ENCODE measurements at regions not wholly inside any gene's neighbourhood (a gene's known extent, or its start where the extent isn't known, plus 50 kb on each side); places are given as distances from the start of the nearest gene placed in this dataset.
"Not testable (repeated sequence)": the region's sequence is repeated elsewhere in the genome, so short reads cannot be mapped to it uniquely, and the experiment has no call there.

- Histone ChIP-seq H3K36me3 (ENCODE audit: insufficient read depth, low read length) (no peaks in the 10 kb centered on the region), H3K9ac (ENCODE audit: low read length) (no peak overlapping the region), H3K4me3 (ENCODE audit: low read depth in 1 of 2, low read length in 2 of 2) (no peak overlapping the region), H3K27ac (ENCODE audit: low read depth, low read length) (no peak overlapping the region), H3K4me1 (ENCODE audit: insufficient read depth, low read length) (no peaks in the 10 kb centered on the region), H3K27me3 (ENCODE audit: control insufficient read depth in 1 of 2, insufficient read depth in 2 of 2, low read length in 2 of 2) (no peaks in the 10 kb centered on the region), H3K9me3 (ENCODE audit: low read length) (no peaks in the 10 kb centered on the region)
These were observed 130.2 kb upstream of the HDDC2 start for GRCh38 chr6:125431971-125432370.

DNA sequence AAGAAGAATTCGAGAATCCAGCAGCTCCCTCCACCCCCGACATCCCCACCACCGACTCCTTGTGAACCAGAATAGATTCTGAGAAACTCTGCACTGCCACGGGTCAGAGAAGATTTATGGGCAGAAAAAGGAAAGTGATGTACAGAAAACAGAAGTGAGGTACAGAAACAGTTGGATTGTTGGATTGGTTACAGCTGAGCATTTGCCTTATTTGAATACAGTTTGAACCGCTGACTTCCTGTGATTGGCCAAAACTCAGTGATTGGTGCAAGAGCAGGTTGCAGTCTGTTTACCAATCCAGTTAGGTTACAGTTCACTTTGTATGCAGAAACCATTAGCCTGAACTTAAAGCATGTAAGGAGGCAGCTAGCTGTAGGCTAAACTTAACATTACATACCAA is 131.2 kb upstream of the HDDC2 start:
- no peaks in the 10 kb centered on the region for H3K4me1 ChIP-seq (ENCODE audit: insufficient read depth, low read length)
- no peaks in the 10 kb centered on the region for H3K36me3 ChIP-seq (ENCODE audit: insufficient read depth, low read length)
- no peaks in the 10 kb centered on the region for H3K27me3 ChIP-seq (ENCODE audit: control insufficient read depth in 1 of 2, insufficient read depth in 2 of 2, low read length in 2 of 2)
- H3K4me3 ChIP-seq (ENCODE audit: low read depth in 1 of 2, low read length in 2 of 2) = no peak overlapping the region
- no peak overlapping the region for H3K27ac ChIP-seq (ENCODE audit: low read depth, low read length)
- no peaks in the 10 kb centered on the region for H3K9me3 ChIP-seq (ENCODE audit: low read length)
- H3K9ac ChIP-seq (ENCODE audit: low read length) = no peak overlapping the region

GRCh38 chr6:125434760-125435159 is 133.0 kb upstream of the HDDC2 start:
- no peaks in the 10 kb centered on the region for H3K27me3 ChIP-seq (ENCODE audit: control insufficient read depth in 1 of 2, insufficient read depth in 2 of 2, low read length in 2 of 2)
- no peak overlapping the region for H3K4me3 ChIP-seq (ENCODE audit: low read depth in 1 of 2, low read length in 2 of 2)
- H3K36me3 ChIP-seq (ENCODE audit: insufficient read depth, low read length) = no peaks in the 10 kb centered on the region
- H3K27ac ChIP-seq (ENCODE audit: low read depth, low read length) = no peak overlapping the region
- H3K9ac ChIP-seq (ENCODE audit: low read length) = no peak overlapping the region
- H3K4me1 ChIP-seq (ENCODE audit: insufficient read depth, low read length) = no peaks in the 10 kb centered on the region
- no peaks in the 10 kb centered on the region for H3K9me3 ChIP-seq (ENCODE audit: low read length)

DNA sequence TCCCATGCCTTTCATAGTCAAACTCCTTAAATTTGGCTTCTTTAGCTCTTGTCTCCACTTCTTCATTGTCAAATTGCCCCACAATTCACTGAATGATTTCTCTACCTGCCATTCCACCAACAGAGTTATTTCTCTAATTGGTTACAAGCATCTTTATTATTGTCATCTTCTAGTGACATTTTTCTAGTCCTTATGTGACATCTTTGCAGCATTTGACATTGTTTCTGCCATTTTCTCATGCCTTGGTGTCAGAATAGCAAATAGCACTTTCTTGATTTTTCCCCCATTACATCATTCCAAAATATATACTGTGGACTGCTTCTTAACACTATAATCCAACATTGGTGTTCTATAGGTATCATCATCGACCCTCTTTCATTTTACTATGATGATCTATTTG is 137.7 kb upstream of the HDDC2 start:
- H3K4me1 ChIP-seq (ENCODE audit: insufficient read depth, low read length) = peaks cover 8% of the 10 kb centered on the region
- no peaks in the 10 kb centered on the region for H3K9me3 ChIP-seq (ENCODE audit: low read length)
- H3K4me3 ChIP-seq (ENCODE audit: low read depth in 1 of 2, low read length in 2 of 2) = no peak overlapping the region
- H3K36me3 ChIP-seq (ENCODE audit: insufficient read depth, low read length) = no peaks in the 10 kb centered on the region
- no peak overlapping the region for H3K27ac ChIP-seq (ENCODE audit: low read depth, low read length)
- no peak overlapping the region for H3K9ac ChIP-seq (ENCODE audit: low read length)
- no peaks in the 10 kb centered on the region for H3K27me3 ChIP-seq (ENCODE audit: control insufficient read depth in 1 of 2, insufficient read depth in 2 of 2, low read length in 2 of 2)

DNA sequence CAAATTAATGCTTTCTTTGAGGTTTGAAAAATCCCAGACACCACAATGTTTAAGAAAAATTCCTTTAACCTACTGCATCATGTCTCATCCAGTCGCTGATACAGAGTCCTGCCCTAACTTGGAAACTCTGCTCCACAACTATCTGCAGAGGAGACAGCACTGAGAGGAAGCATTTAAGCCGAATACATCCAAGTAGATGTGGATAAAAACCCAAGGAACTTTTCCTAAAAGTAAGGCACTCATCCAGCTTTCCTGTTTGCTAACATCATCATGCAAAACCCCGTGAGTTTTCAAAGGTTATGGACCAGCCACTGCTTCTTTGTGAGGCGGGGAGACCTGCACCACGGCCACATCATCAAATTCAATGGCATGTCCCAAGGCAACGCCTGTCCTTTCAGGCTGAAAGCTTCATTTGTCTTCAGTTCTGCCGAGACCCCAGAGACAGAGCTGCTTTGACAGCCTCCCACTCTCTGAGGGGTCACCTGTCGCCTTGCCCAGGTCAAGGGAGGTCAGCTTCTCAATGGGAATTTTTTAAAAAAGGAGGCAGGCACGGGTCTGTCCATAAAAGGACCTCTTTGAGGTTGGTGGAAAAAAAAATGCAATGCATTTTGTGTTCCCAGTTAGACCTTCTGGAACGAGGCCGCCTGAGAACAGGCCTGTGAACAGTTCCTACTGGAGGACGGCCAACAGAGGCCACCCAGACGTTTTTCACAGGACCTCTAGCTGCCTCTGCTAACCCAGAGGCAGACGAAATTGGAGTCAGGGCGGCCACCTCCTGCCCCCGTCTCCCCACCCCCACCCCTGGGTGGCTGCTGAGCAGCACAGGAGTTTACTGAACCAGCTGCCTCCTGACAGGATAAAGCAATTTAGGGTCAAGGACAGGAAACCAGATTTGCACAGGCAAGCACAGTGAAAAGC is 142.5 kb upstream of the HDDC2 start:
- Histone ChIP-seq H3K4me1 (ENCODE audit: insufficient read depth, low read length) (peaks cover 10% of the 10 kb centered on the region), H3K27ac (ENCODE audit: low read depth, low read length) (no peak overlapping the region), H3K27me3 (ENCODE audit: control insufficient read depth in 1 of 2, insufficient read depth in 2 of 2, low read length in 2 of 2) (no peaks in the 10 kb centered on the region), H3K9me3 (ENCODE audit: low read length) (no peaks in the 10 kb centered on the region), H3K9ac (ENCODE audit: low read length) (no peak overlapping the region), H3K4me3 (ENCODE audit: low read depth in 1 of 2, low read length in 2 of 2) (peak overlapping the region in 1 of 2 donors; percentile 32), H3K36me3 (ENCODE audit: insufficient read depth, low read length) (no peaks in the 10 kb centered on the region)

- Histone ChIP-seq H3K27ac (ENCODE audit: low read depth, low read length) (no peak overlapping the region), H3K4me3 (ENCODE audit: low read depth in 1 of 2, low read length in 2 of 2) (no peak overlapping the region), H3K9me3 (ENCODE audit: low read length) (no peaks in the 10 kb centered on the region), H3K27me3 (ENCODE audit: control insufficient read depth in 1 of 2, insufficient read depth in 2 of 2, low read length in 2 of 2) (no peaks in the 10 kb centered on the region), H3K4me1 (ENCODE audit: insufficient read depth, low read length) (peaks cover 10% of the 10 kb centered on the region), H3K36me3 (ENCODE audit: insufficient read depth, low read length) (no peaks in the 10 kb centered on the region), H3K9ac (ENCODE audit: low read length) (no peak overlapping the region)
These were observed 143.3 kb upstream of the HDDC2 start for GRCh38 chr6:125445054-125445453.

- H3K27me3 ChIP-seq (ENCODE audit: control insufficient read depth in 1 of 2, insufficient read depth in 2 of 2, low read length in 2 of 2) = no peaks in the 10 kb centered on the region
- H3K4me1 ChIP-seq (ENCODE audit: insufficient read depth, low read length) = peaks cover 10% of the 10 kb centered on the region
- no peak overlapping the region for H3K27ac ChIP-seq (ENCODE audit: low read depth, low read length)
- no peak overlapping the region for H3K9ac ChIP-seq (ENCODE audit: low read length)
- no peaks in the 10 kb centered on the region for H3K9me3 ChIP-seq (ENCODE audit: low read length)
- H3K4me3 ChIP-seq (ENCODE audit: low read depth in 1 of 2, low read length in 2 of 2) = no peak overlapping the region
- no peaks in the 10 kb centered on the region for H3K36me3 ChIP-seq (ENCODE audit: insufficient read depth, low read length)
These were observed 144.2 kb upstream of the HDDC2 start for GRCh38 chr6:125446011-125446410.

GRCh38 chr6:125451750-125452149 is 150.0 kb upstream of the HDDC2 start:
- H3K36me3 ChIP-seq (ENCODE audit: insufficient read depth, low read length) = no peaks in the 10 kb centered on the region
- no peak overlapping the region for H3K9ac ChIP-seq (ENCODE audit: low read length)
- H3K27me3 ChIP-seq (ENCODE audit: control insufficient read depth in 1 of 2, insufficient read depth in 2 of 2, low read length in 2 of 2) = no peaks in the 10 kb centered on the region
- no peaks in the 10 kb centered on the region for H3K4me1 ChIP-seq (ENCODE audit: insufficient read depth, low read length)
- no peak overlapping the region for H3K4me3 ChIP-seq (ENCODE audit: low read depth in 1 of 2, low read length in 2 of 2)
- H3K9me3 ChIP-seq (ENCODE audit: low read length) = no peaks in the 10 kb centered on the region
- no peak overlapping the region for H3K27ac ChIP-seq (ENCODE audit: low read depth, low read length)

GRCh38 chr6:125453516-125453915 is 151.7 kb upstream of the HDDC2 start:
- no peaks in the 10 kb centered on the region for H3K27me3 ChIP-seq (ENCODE audit: control insufficient read depth in 1 of 2, insufficient read depth in 2 of 2, low read length in 2 of 2)
- no peak overlapping the region for H3K27ac ChIP-seq (ENCODE audit: low read depth, low read length)
- no peak overlapping the region for H3K9ac ChIP-seq (ENCODE audit: low read length)
- no peaks in the 10 kb centered on the region for H3K36me3 ChIP-seq (ENCODE audit: insufficient read depth, low read length)
- no peak overlapping the region for H3K4me3 ChIP-seq (ENCODE audit: low read depth in 1 of 2, low read length in 2 of 2)
- H3K9me3 ChIP-seq (ENCODE audit: low read length) = no peaks in the 10 kb centered on the region
- no peaks in the 10 kb centered on the region for H3K4me1 ChIP-seq (ENCODE audit: insufficient read depth, low read length)

DNA sequence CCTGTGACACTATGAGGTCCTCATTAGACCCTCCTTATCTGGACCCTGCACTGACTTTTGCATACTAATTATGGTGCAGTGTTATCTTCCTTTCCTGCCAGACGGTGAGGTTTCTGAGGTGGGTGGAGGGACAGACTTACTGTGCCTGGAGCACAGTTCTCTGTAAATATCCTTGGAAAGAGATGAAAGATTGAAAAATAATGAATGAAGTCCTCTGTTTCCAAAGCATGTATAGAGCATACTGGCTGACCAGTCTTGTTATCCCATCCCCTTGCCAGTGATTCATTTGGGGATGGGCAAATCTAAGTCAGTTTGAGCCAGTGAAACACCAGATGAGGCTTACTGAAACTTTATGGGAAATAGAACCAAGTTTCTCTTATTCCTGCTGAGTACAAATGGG is 152.6 kb upstream of the HDDC2 start:
- no peak overlapping the region for H3K27ac ChIP-seq (ENCODE audit: low read depth, low read length)
- H3K4me3 ChIP-seq (ENCODE audit: low read depth in 1 of 2, low read length in 2 of 2) = no peak overlapping the region
- H3K9ac ChIP-seq (ENCODE audit: low read length) = no peak overlapping the region
- H3K4me1 ChIP-seq (ENCODE audit: insufficient read depth, low read length) = no peaks in the 10 kb centered on the region
- no peaks in the 10 kb centered on the region for H3K9me3 ChIP-seq (ENCODE audit: low read length)
- no peaks in the 10 kb centered on the region for H3K27me3 ChIP-seq (ENCODE audit: control insufficient read depth in 1 of 2, insufficient read depth in 2 of 2, low read length in 2 of 2)
- H3K36me3 ChIP-seq (ENCODE audit: insufficient read depth, low read length) = no peaks in the 10 kb centered on the region

DNA sequence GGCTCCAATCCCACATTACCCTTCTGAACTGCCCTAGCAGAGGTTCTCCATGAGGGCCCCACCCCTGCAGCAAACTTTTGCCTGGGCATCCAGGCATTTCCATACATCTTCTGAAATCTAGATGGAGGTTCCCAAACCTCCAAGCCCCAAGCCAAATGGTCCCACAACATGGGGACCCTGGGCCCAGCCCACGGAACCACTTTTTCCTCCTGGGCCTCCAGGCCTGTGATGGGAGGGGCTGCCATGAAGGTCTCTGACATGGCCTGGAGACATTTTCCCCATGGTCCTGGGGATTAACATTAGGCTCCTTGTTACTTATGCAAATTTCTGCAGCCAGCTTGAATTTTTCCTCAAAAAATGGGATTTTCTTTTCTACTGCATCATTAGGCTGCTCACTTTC is 156.7 kb upstream of the HDDC2 start:
- not testable (repeated sequence) for H3K9me3 ChIP-seq (ENCODE audit: low read length); H3K4me1 ChIP-seq (ENCODE audit: insufficient read depth, low read length); H3K9ac ChIP-seq (ENCODE audit: low read length); H3K27me3 ChIP-seq (ENCODE audit: control insufficient read depth in 1 of 2, insufficient read depth in 2 of 2, low read length in 2 of 2); H3K36me3 ChIP-seq (ENCODE audit: insufficient read depth, low read length); H3K4me3 ChIP-seq (ENCODE audit: low read depth in 1 of 2, low read length in 2 of 2); H3K27ac ChIP-seq (ENCODE audit: low read depth, low read length)

DNA sequence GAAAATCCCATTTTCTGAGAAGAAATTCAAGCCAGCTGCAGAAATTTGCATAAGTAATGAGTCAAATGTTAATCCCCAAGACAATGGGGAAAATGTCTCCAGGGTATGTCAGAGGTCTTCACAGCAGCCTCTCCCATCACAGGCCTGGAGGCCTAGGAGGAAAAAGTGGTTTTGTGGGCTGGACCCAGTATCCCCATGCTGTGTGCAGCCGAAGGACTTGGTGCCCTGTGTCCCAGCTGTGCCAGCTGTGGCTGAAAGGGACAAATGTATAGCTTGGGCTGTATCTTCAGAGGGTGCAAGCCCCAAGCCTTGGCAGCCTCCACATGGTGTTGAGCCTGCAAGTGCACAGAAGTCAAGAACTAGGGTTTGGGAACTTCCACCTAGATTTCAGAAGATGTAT is 163.6 kb upstream of the HDDC2 start:
- H3K9me3 ChIP-seq (ENCODE audit: low read length); H3K4me3 ChIP-seq (ENCODE audit: low read depth in 1 of 2, low read length in 2 of 2); H3K27me3 ChIP-seq (ENCODE audit: control insufficient read depth in 1 of 2, insufficient read depth in 2 of 2, low read length in 2 of 2); H3K36me3 ChIP-seq (ENCODE audit: insufficient read depth, low read length); H3K9ac ChIP-seq (ENCODE audit: low read length); H3K27ac ChIP-seq (ENCODE audit: low read depth, low read length); H3K4me1 ChIP-seq (ENCODE audit: insufficient read depth, low read length): not testable (repeated sequence)
